IMR-90 (cell line): ENCODE measurements at regions not wholly inside any gene's neighbourhood (a gene's known extent, or its start where the extent isn't known, plus 50 kb on each side); places are given as distances from the start of the nearest gene placed in this dataset.

Experiments used
- ATAC-seq: fragments of 200-7000 bp; cut with Tn5 transposase; 2 replicates; pipeline ENCODE4 v1.9.1; 2020; ENCODE audit warnings: low read depth, mild to moderate bottlenecking, moderate library complexity
- BruUV-seq: library from RNA; stranded (reverse); fragments of 400-500 nt; replicated peaks from 2 replicates; lab custom pipeline; 2021; lab: Mats Ljungman, UMichigan
- CTCF ChIA-PET: fragments of 300-600 bp; formaldehyde crosslinking; extraction: SDS; loops from one replicate; lab custom pipeline; 2021; ENCODE audit warnings: antibody characterized with exemption; lab: Yijun Ruan, JAX
- POLR2A ChIA-PET: fragments of 300-600 bp; sonication (Branson Sonifier 250); formaldehyde crosslinking; loops from one replicate; lab custom pipeline; 2022; ENCODE audit warnings: antibody characterized with exemption; ENCODE audit not compliant: unreplicated experiment; lab: Charles Lee
- DNase-seq: peaks from one replicate; pipeline ENCODE4 v3.0.0; 2013
- H2AFZ ChIP-seq: replicated peaks from 2 replicates; pipeline ENCODE3; 2013; ENCODE audit warnings: low read length, mild to moderate bottlenecking; ENCODE audit not compliant: poor library complexity
- H2AK5ac ChIP-seq: 2 replicates; pipeline ENCODE4 v1.6.1; 2013; ENCODE audit warnings: low read depth, low read length, inconsistent platforms
- H2AK9ac ChIP-seq: replicated peaks from 2 replicates; pipeline ENCODE3; 2013; ENCODE audit warnings: mild to moderate bottlenecking, low read depth, low read length, moderate library complexity; ENCODE audit not compliant: poor library complexity
- H2BK120ac ChIP-seq: 2 replicates; pipeline ENCODE4 v1.6.1; 2013; ENCODE audit warnings: low read depth, low read length, inconsistent platforms
- H2BK15ac ChIP-seq: 3 replicates; pipeline ENCODE4 v1.6.1; 2013; ENCODE audit warnings: low read depth, low read length, inconsistent platforms
- H2BK20ac ChIP-seq: 2 replicates; pipeline ENCODE4 v1.6.1; 2013; ENCODE audit warnings: low read depth, mild to moderate bottlenecking, inconsistent platforms, low read length, moderate library complexity
- H2BK5ac ChIP-seq: 2 replicates; pipeline ENCODE4 v1.6.1; 2013; ENCODE audit warnings: mild to moderate bottlenecking, low read depth, low read length, inconsistent platforms; ENCODE audit not compliant: poor library complexity, severe bottlenecking
- H3K14ac ChIP-seq: replicated peaks from 2 replicates; pipeline ENCODE4 v1.6.1; 2013; ENCODE audit warnings: low read depth, low read length, inconsistent platforms
- H3K18ac ChIP-seq: 2 replicates; pipeline ENCODE4 v1.6.1; 2013; ENCODE audit warnings: low read depth, low read length, control low read depth
- H3K23ac ChIP-seq: 2 replicates; pipeline ENCODE4 v1.6.1; 2013; ENCODE audit warnings: low read depth, low read length, inconsistent platforms
- H3K27ac ChIP-seq: 2 replicates; pipeline ENCODE4 v1.5.1; 2013; ENCODE audit warnings: mild to moderate bottlenecking, control low read depth, low read length; ENCODE audit not compliant: insufficient read depth
- H3K27me3 ChIP-seq: 2 replicates; pipeline ENCODE4 v1.6.1; 2013; ENCODE audit warnings: low read length; ENCODE audit not compliant: control insufficient read depth, insufficient read depth
- H3K36me3 ChIP-seq: 2 replicates; pipeline ENCODE4 v1.6.1; 2013; ENCODE audit warnings: low read length, mixed read lengths; ENCODE audit not compliant: control insufficient read depth, insufficient read depth
- H3K4ac ChIP-seq: 2 replicates; pipeline ENCODE4 v1.6.1; 2013; ENCODE audit warnings: low read depth, low read length, inconsistent platforms
- H3K4me1 ChIP-seq: 2 replicates; pipeline ENCODE4 v1.6.1; 2013; ENCODE audit warnings: low read length, mixed read lengths; ENCODE audit not compliant: control insufficient read depth, insufficient read depth
- H3K4me2 ChIP-seq: 2 replicates; pipeline ENCODE4 v1.6.1; 2013; ENCODE audit warnings: low read depth, mild to moderate bottlenecking, control low read depth, low read length, moderate library complexity
- H3K4me3 ChIP-seq: 2 replicates; pipeline ENCODE4 v1.5.1; 2013; ENCODE audit warnings: low read depth, mild to moderate bottlenecking, control low read depth, low read length, moderate library complexity; ENCODE audit not compliant: insufficient read depth
- H3K56ac ChIP-seq: 2 replicates; pipeline ENCODE4 v1.6.1; 2013; ENCODE audit warnings: low read length, inconsistent platforms; ENCODE audit not compliant: insufficient read depth; ENCODE audit errors: extremely low read depth
- H3K79me1 ChIP-seq, 2 experiments: 2 replicates each; pipeline ENCODE4 v1.6.1; 2013; ENCODE audit warnings: low read length in 2 of 2, inconsistent platforms in 1 of 2, low read depth in 1 of 2
- H3K9ac ChIP-seq: 2 replicates; pipeline ENCODE4 v1.6.1; 2013; ENCODE audit warnings: low read depth, low read length, control low read depth
- H3K9me1 ChIP-seq: 2 replicates; pipeline ENCODE4 v1.6.1; 2013; ENCODE audit warnings: low read length, inconsistent platforms; ENCODE audit not compliant: insufficient read depth
- H3K9me3 ChIP-seq: 2 replicates; pipeline ENCODE4 v1.6.1; 2013; ENCODE audit warnings: low read length; ENCODE audit not compliant: control insufficient read depth, insufficient read depth
- H4K20me1 ChIP-seq: 2 replicates; pipeline ENCODE4 v1.6.1; 2013; ENCODE audit warnings: low read length, inconsistent platforms; ENCODE audit not compliant: insufficient read depth
- H4K5ac ChIP-seq: 2 replicates; pipeline ENCODE4 v1.6.1; 2013; ENCODE audit warnings: mild to moderate bottlenecking, low read depth, low read length, control low read depth
- H4K8ac ChIP-seq, 2 experiments: 2 replicates each; pipeline ENCODE4 v1.6.1; 2013; ENCODE audit warnings: low read depth in 2 of 2, low read length in 2 of 2, control low read depth in 1 of 2, inconsistent platforms in 1 of 2
- H4K91ac ChIP-seq: 2 replicates; pipeline ENCODE4 v1.6.1; 2013; ENCODE audit warnings: low read depth, low read length, inconsistent platforms; ENCODE audit not compliant: insufficient read depth
- CEBPB ChIP-seq: IDR thresholded peaks from 2 replicates; pipeline ENCODE4 v1.6.1; 2012; ENCODE audit warnings: low read depth, low read length, improper control_type of control experiment
- CTCF ChIP-seq: conservative IDR thresholded peaks from 2 replicates; pipeline ENCODE4 v1.5.1; 2012; ENCODE audit warnings: mild to moderate bottlenecking, low read depth, low read length, improper control_type of control experiment
- MAZ ChIP-seq: IDR thresholded peaks from 2 replicates; pipeline ENCODE4 v1.6.1; 2012; ENCODE audit warnings: low read depth, mild to moderate bottlenecking, low read length, improper control_type of control experiment, moderate library complexity, borderline replicate concordance
- WGBS, 2 experiments: methylation state at CpG; one replicate each; pipeline versions ENCODE4 v1.1.5 to v1.1.7; 2013; ENCODE audit warnings: missing lambda C conversion rate in 2 of 2; ENCODE audit not compliant: insufficient read length in 1 of 2; ENCODE audit errors: extremely low coverage in 2 of 2; 5-methylcytosine and 5-hydroxymethylcytosine counted together
- dilution Hi-C: fragments of 300-500 bp; cut with HindIII; formaldehyde crosslinking; loops from one replicate; pipeline ENCODE4 v1.14.3; 2018; ENCODE audit warnings: low sequenced_read_pairs; ENCODE audit not compliant: unreplicated experiment
- in situ Hi-C: fragments of 300-500 bp; cut with MboI; formaldehyde crosslinking; loops from 3 replicates; pipeline ENCODE4 v1.14.3; 2019; ENCODE audit warnings: low sequenced_read_pairs, inconsistent platforms, mixed read lengths
- intact Hi-C: fragments of 100-400 bp; cut with micrococcal nuclease; formaldehyde crosslinking; loops from 2 replicates; pipeline ENCODE4 v1.10.0; 2022

GRCh38 chr5:168072665-168073064, 218.8 kb upstream of the WWC1 start:
- H4K8ac ChIP-seq, result no peak overlapping the region
- BruUV-seq, result no TSS peak
- H2AK9ac ChIP-seq, result no peak overlapping the region
- H3K23ac ChIP-seq, result no peak overlapping the region
- no peaks in the 10 kb centered on the region for H3K36me3 ChIP-seq
- no peaks in the 10 kb centered on the region for H3K27me3 ChIP-seq
- CTCF ChIA-PET, result no interaction called here
- H4K20me1 ChIP-seq, result no peaks in the 10 kb centered on the region
- H3K79me1 ChIP-seq, result no peaks in the 10 kb centered on the region
- dilution Hi-C loops (no loop called here), in situ Hi-C loops (no loop called here), intact Hi-C loops (no loop called here)
- POLR2A ChIA-PET, result no interaction called here
- ATAC-seq, result no peak
- H3K4me3 ChIP-seq, result no peak overlapping the region
- no peaks in the 10 kb centered on the region for H3K9me1 ChIP-seq
- H4K91ac ChIP-seq, result no peak overlapping the region
- no peak overlapping the region for H3K27ac ChIP-seq
- no peaks in the 10 kb centered on the region for H3K4me1 ChIP-seq
- H3K4me2 ChIP-seq, result no peak overlapping the region
- TF ChIP-seq CEBPB (no peak), CTCF (no peak), MAZ (no peak)
- H2AFZ ChIP-seq, result no peak overlapping the region
- H2AK5ac ChIP-seq, result no peak overlapping the region
- H2BK5ac ChIP-seq, result no peak overlapping the region
- WGBS, 2 experiments, result no CpG with 5 or more reads among the region's 6 CpGs
- no peak overlapping the region for H3K14ac ChIP-seq
- H4K5ac ChIP-seq, result no peak overlapping the region
- DNase-seq, result no peak
- no peak overlapping the region for H3K4ac ChIP-seq
- no peak overlapping the region for H3K18ac ChIP-seq
- H3K9ac ChIP-seq, result no peak overlapping the region
- H2BK15ac ChIP-seq, result no peak overlapping the region
- no peaks in the 10 kb centered on the region for H3K9me3 ChIP-seq
- no peak overlapping the region for H2BK120ac ChIP-seq
- no peak overlapping the region for H3K56ac ChIP-seq
- no peak overlapping the region for H2BK20ac ChIP-seq
